ENCODE measurements at regions not wholly inside any gene's neighbourhood (a gene's known extent, or its start where the extent isn't known, plus 50 kb on each side); places are given as distances from the start of the nearest gene placed in this dataset.

GRCh38 chr5:176151281-176151680, 86.9 kb upstream of the SIMC1 start:
- DNase-seq, result no peak

GRCh38 chr5:176152191-176152929, 85.9 kb upstream of the SIMC1 start:
- DNase-seq, result no peak

GRCh38 chr5:176152930-176153311, 85.3 kb upstream of the SIMC1 start:
- no peak for DNase-seq

GRCh38 chr5:176153741-176154140, 84.5 kb upstream of the SIMC1 start:
- DNase-seq, result no peak

GRCh38 chr5:176154821-176155220, 83.4 kb upstream of the SIMC1 start:
- no peak for DNase-seq

- DNase-seq, result no peak
These were observed 82.3 kb upstream of the SIMC1 start for GRCh38 chr5:176155922-176156359.

- DNase-seq, result no peak
These were observed 80.6 kb upstream of the SIMC1 start for GRCh38 chr5:176157656-176158055.

GRCh38 chr5:176161431-176161830, 76.8 kb upstream of the SIMC1 start:
- no peak for DNase-seq

- DNase-seq, result no peak
These were observed 76.0 kb upstream of the SIMC1 start for GRCh38 chr5:176162198-176162597.

- no peak for DNase-seq
These were observed 75.3 kb upstream of the SIMC1 start for GRCh38 chr5:176162888-176163287.

GRCh38 chr5:176166427-176166826, 71.8 kb upstream of the SIMC1 start:
- no peak for DNase-seq

GRCh38 chr5:176167800-176168199, 70.4 kb upstream of the SIMC1 start:
- no peak for DNase-seq

GRCh38 chr5:176169393-176170063, 68.7 kb upstream of the SIMC1 start:
- DNase-seq, result no peak

GRCh38 chr5:176170084-176170483, 68.1 kb upstream of the SIMC1 start:
- DNase-seq, result no peak

- no peak for DNase-seq
These were observed 67.0 kb upstream of the SIMC1 start for GRCh38 chr5:176171171-176171760.

- DNase-seq, result no peak
These were observed 66.0 kb upstream of the SIMC1 start for GRCh38 chr5:176172246-176172645.

- no peak for DNase-seq
These were observed 64.6 kb upstream of the SIMC1 start for GRCh38 chr5:176173647-176174046.

- DNase-seq, result no peak
These were observed 63.7 kb upstream of the SIMC1 start for GRCh38 chr5:176174345-176175025.

- DNase-seq, result no peak
These were observed 62.9 kb upstream of the SIMC1 start for GRCh38 chr5:176175101-176175852.

GRCh38 chr5:176176231-176176630, 62.0 kb upstream of the SIMC1 start:
- no peak for DNase-seq

- no peak for DNase-seq
These were observed 59.4 kb upstream of the SIMC1 start for GRCh38 chr5:176178789-176179188.

- DNase-seq, result no peak
These were observed 57.9 kb upstream of the SIMC1 start for GRCh38 chr5:176180339-176180738.

- no peak for DNase-seq
These were observed 57.4 kb upstream of the SIMC1 start for GRCh38 chr5:176180781-176181180.
